ENCODE measurements at regions not wholly inside any gene's neighbourhood (a gene's known extent, or its start where the extent isn't known, plus 50 kb on each side); places are given as distances from the start of the nearest gene placed in this dataset.

DNA sequence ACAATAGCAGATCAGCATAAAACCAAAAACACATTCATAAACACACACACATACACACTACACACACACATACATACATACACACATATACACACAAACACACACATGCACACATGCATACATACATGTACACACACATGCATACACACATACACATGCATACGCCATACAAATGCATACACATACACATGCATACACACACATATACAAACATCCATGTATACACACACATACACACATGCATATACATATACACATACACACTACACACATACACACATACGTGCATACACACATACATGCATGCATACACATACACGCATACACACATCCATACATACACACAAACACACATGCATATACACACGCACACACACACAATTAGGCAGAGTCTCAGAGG lies 490.1 kb downstream of the TNS1 start:
- no peak for TF ChIP-seq CTCF (conservative IDR thresholded peaks at IDR 0.05)
- no peak for TF ChIP-seq EZH2 (IDR thresholded peaks at IDR 0.05; ENCODE audit: low read depth)

Measured in PC-9 (cell line).